Eye (tissue), 1 donor: ENCODE measurements at regions not wholly inside any gene's neighbourhood (a gene's known extent, or its start where the extent isn't known, plus 50 kb on each side); places are given as distances from the start of the nearest gene placed in this dataset.
A peak's percentile ranks its signal among the peaks of the same experiment; 100 is the strongest.
"Not testable (repeated sequence)": the region's sequence is repeated elsewhere in the genome, so short reads cannot be mapped to it uniquely, and the experiment has no call there.

ENCODE experiments used
- DNase-seq: peaks from one replicate; pipeline ENCODE4 v3.0.0-alpha.2; 2015

DNA sequence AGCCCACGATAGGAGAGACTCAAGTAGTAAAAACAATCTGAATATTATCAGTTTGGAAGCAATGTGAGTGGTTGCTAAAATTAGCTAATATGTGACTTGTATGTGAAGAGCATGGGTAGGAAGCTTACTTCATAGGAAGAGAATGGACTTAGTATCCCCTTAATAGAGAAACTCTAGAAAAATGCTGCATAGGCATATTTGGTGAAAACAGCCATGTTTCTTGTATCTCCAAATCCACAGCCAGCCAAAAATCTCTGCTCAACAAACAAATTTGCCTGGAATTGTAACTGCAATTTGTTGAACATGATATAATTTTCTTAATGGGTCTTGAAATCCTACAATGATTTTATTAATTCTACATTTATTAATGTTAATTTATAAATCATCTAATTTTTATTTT lies 1252.9 kb upstream of the TMEM132C start:
- no peak for DNase-seq

DNA sequence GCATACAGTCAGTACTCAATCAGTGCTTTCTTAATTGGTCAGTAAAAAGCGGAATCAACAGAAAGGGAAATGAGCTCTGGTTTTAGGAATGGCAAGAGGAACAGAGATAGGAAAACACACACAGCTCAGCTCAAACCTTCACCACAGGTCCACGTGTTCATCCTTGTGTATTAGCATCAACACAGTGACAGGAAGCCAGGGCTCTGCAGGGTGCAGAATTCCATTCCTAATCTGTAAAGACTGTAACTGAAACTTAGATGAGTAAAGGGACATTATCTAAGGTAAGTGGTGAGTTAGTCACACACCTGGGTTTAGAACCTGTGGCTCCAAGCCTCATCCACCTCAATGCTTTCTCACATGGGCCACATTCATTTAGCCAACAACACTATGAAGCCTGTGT lies 1242.2 kb upstream of the TMEM132C start:
- DNase-seq: no peak

- no peak for DNase-seq
Observed at GRCh38 chr12:127025545-127025944, 1241.4 kb upstream of the TMEM132C start.

GRCh38 chr12:127035011-127035879 lies 1231.7 kb upstream of the TMEM132C start:
- no peak for DNase-seq

GRCh38 chr12:127038152-127038551 lies 1228.8 kb upstream of the TMEM132C start:
- peak; percentile 45 for DNase-seq

DNA sequence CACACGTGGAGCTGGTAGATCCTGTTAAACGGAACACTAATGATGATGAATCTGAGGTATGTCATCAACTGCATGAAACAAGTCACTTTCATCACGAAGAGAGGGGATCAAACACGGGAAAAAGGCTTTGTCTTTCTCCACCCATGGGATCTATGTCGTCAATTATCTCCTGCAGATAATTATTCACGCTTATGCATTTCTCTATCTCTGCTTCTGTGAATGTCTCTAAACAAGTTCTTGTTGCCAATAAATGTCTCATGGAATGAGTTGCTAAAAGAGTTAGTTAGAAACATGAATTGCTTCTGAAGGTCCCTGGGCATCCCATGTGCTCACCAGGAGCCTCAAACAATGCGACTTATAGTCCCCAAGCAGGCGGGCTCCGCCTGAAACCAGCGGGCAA lies 1228.2 kb upstream of the TMEM132C start:
- peak; percentile 80 for DNase-seq

GRCh38 chr12:127041985-127042625 lies 1224.9 kb upstream of the TMEM132C start:
- DNase-seq: no peak

GRCh38 chr12:127043731-127044130 lies 1223.2 kb upstream of the TMEM132C start:
- DNase-seq: no peak

GRCh38 chr12:127044836-127045235 lies 1222.1 kb upstream of the TMEM132C start:
- no peak for DNase-seq

- no peak for DNase-seq
Observed at GRCh38 chr12:127046467-127046866, 1220.5 kb upstream of the TMEM132C start.

- DNase-seq: no peak
Observed at GRCh38 chr12:127048057-127048456, 1218.9 kb upstream of the TMEM132C start.

DNA sequence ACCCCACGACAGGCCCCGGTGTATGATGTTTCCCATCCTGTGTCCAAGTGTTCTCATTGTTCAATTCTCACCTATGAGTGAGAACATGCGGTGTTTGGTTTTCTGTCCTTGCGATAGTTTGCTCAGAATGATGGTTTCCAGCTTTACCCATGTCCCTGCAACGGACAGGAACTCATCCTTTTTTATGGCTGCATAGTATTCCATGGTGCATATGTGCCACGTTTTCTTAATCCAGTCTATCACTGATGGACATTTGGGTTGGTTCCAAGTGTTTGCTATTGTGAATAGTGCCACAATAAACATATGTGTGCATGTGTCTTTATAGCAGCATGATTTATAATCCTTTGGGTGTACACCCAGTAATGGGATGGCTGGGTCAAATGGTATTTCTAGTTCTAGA lies 1218.4 kb upstream of the TMEM132C start:
- not testable (repeated sequence) for DNase-seq

DNA sequence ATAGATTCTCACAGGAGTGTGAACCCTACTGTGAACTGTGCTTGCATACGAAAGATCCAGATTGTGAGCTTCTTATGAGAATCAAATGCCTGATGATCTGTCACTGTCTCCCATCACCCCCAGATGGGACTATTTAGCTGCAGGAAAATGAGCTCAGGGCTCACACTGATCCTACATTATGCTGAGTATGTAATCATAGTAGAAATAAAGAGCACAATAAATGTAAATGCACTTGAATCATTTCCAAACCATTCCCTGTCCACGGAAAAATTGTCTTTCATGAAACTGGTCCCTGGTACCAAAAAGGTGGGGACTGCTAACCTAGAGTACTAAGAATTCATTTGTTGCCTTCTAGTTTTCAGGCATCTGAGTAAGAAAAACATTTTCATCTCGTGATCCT lies 1215.8 kb upstream of the TMEM132C start:
- no peak for DNase-seq

DNA sequence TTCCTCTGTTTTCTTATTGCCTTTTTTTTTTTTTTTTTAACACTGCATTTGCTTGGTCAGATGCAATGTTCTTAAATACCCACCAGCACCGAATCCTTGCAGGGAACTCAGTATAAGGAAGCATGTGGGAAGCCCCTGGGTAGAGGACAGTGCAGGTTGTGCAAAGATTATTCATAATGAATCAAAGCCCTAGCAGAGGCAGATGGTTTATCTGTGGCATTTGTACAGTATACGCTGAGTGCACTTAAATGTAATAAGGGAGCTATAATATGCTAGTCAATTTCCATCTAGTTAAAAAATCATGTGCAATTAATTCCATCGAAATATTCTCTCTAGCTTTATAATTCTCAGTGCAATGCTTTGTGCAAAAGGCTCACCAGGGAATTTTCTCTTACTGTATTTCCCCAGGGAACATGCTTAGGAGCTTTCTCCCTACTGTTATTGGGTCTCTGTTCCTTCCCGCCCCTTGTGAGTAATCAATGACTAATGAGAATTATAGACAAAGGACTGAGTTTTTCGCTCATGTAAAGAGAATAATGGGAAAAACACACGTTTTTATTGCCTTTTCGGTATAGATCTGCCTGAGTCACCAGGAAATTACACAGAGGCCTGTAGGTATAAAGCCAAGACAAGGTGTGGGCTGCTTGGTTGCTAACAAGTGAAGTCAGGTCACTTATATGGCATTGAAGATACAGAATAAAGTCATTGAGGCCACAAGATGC lies 1214.3 kb upstream of the TMEM132C start:
- DNase-seq: peak; percentile 4

DNA sequence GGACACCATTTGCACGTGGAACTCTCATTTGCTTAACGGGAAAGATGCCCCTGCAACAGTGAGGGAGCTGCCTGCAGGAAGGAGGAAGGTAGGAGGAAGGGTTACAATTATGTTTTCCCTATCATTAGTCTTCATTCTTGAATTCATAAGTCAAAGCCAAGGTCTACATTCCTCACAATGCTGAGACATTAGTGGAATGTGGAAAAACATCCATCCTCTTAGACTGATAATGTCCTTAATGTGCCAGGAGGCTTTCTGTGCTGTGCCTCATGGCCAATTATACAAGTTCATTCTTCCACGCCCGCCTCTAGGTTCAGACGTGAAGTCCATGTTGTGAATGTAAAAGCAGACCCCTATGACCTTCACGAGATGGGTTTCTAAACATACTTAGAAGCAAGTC lies 1212.4 kb upstream of the TMEM132C start:
- DNase-seq: no peak

DNA sequence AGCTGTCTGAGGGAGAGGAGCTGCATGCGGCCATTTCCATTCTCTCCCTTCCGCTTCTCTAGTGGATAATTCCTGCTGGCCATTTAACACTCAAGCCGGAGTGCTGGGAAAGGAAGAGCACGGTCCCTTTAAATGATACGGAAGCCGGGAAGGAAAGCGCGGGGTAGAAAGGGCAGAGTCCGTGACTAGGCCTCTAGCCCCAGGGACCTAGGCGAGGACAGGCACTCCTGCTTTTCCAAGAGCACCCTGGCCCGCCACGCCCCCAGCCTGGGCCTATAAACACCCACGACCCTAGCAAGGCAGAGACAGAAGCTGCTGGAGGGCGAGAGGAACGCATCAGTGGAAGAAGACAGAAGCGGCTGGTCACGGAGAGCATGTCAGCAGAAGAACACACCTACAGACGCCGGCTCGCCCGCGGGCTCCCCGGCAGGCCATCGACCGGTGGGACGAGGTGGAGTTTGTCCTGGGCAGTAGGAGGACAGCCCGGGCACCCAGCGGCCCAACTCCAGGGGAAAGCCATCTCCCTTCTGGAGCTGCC lies 1206.6 kb upstream of the TMEM132C start:
- DNase-seq: no peak

DNA sequence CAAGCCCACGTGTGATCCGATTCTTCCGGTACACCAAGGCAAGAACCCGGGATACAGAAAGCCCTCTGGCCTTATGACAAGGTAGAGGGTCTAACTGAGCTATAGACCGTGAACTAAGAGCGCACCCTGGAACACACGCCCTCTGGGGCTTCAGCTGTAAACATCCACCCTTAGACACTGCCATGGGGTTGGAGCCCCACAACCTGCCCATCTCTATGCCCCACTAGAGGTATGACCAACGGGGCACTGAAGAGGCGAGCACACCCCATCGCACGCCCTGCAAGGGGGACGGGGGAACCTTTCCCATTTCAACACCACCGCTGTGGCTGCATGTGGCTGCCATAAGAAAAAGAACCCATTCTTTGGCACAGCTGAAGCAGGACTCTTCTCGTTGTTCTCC lies 1206.0 kb upstream of the TMEM132C start:
- no peak for DNase-seq

- DNase-seq: peak; percentile 48
Observed at GRCh38 chr12:127063339-127064072, 1203.5 kb upstream of the TMEM132C start.

- no peak for DNase-seq
Observed at GRCh38 chr12:127064207-127064606, 1202.8 kb upstream of the TMEM132C start.

- DNase-seq: no peak
Observed at GRCh38 chr12:127065595-127065994, 1201.4 kb upstream of the TMEM132C start.

DNA sequence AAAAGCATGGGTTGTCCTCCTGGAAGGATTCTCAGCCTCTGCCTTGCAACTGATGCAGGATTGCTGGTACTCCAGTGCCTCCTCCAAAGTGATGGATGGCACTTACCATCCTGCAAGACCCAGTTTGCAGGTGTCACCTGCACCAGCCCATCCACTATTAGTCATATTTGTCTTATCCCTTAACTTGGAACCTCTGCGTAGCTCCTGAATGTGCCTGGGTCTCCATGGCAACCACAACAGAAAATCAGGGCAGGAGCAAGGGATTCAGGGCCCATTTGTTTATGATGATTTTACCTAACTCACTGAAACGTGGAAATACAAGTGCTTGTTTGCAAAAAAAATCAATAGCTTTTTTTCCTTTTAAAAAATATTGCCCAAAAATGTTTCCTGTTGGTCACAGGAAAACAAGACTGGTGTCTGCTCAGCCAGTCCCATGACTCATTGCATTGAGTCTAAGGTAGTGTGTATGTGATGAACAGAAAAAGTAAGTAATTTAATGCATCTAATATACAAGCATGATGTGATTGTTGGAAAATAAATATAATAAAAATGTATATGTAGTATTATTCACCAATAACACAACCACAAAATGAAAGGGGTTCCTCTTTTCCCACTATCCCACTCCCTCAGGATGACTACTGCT lies 1196.3 kb upstream of the TMEM132C start:
- no peak for DNase-seq

GRCh38 chr12:127074161-127074560 lies 1192.8 kb upstream of the TMEM132C start:
- DNase-seq: no peak
